Prostate gland (tissue), 2 donors: ENCODE measurements at regions not wholly inside any gene's neighbourhood (a gene's known extent, or its start where the extent isn't known, plus 50 kb on each side); places are given as distances from the start of the nearest gene placed in this dataset.

ENCODE experiments used
- DNase-seq: peaks from one replicate; pipeline ENCODE4 v3.0.0-alpha.2; 2019; ENCODE audit warnings: low spot score
- H3K27ac ChIP-seq, 2 donors: fragments of 200-600 bp; sonication (generic); 2 replicates each; pipeline ENCODE4 v1.5.1; 2017 to 2019
- H3K27me3 ChIP-seq: fragments of 200-600 bp; sonication (generic); replicated peaks from 2 replicates; pipeline ENCODE4 v1.5.1; 2019; ENCODE audit not compliant: insufficient read depth
- H3K36me3 ChIP-seq, 2 donors: fragments of 200-600 bp; sonication (generic); 1 replicate in 1 of 2; 2 replicates in 1 of 2; pipeline versions ENCODE4 v1.5.1 to v1.8.1; 2017 to 2019
- H3K4me1 ChIP-seq: fragments of 200-600 bp; sonication (generic); replicated peaks from 2 replicates; pipeline ENCODE4 v1.5.1; 2019
- H3K4me3 ChIP-seq, 2 donors: fragments of 200-600 bp; sonication (generic); 2 replicates each; pipeline ENCODE4 v1.5.1; 2017 to 2019
- H3K9me3 ChIP-seq: fragments of 200-600 bp; sonication (generic); 2 replicates; pipeline ENCODE4 v1.5.1; 2017
- POLR2A ChIP-seq: fragments of 450-650 bp; IDR thresholded peaks from one replicate; pipeline ENCODE4 v1.6.1; 2016; ENCODE audit warnings: antibody characterized with exemption, mild to moderate bottlenecking
- POLR2AphosphoS5 ChIP-seq: sonication (generic); formaldehyde crosslinking; IDR thresholded peaks from one replicate; pipeline ENCODE4 v1.6.1; 2017; ENCODE audit warnings: antibody characterized with exemption
- WGBS: methylation state at CpG from one replicate; pipeline ENCODE4 v1.1.5; 2018; 5-methylcytosine and 5-hydroxymethylcytosine counted together
- intact Hi-C: fragments of 100-400 bp; cut with DNase I; formaldehyde crosslinking; loops from one replicate; pipeline ENCODE4 v1.14.2; 2022
- TF ChIP-seq, protein P1 (sequence below), 4 experiments: fragments of 200-600 bp in 2 of 4; fragments of 450-650 bp in 2 of 4; sonication (generic) in 2 of 4; IDR thresholded peaks; 1 replicate in 3 of 4; 2 replicates in 1 of 4; pipeline ENCODE4 v1.5.1; 2016 to 2019; ENCODE audit warnings: antibody characterized with exemption in 4 of 4, mild to moderate bottlenecking in 2 of 4, moderate library complexity in 2 of 4

DNA sequence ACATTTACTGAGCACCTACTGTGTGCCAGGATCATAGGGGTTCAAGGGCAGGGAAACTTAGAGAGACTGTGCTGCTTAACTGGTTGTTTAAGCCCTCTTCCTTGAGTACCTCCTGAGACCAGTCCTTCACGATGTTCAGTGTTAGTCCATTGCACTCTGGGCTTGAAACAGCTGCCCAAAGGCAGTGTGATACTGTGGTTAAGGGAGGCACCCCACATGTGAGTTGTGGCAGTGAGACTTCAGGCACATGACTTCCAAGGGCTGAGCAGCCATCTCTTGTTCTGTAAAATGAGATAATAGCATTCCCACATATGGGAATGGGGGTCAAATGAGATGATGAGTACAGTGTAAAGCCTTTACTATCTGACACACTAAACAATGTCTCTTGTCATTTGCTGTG, 75.1 kb downstream of the LINGO1 start:
- DNase-seq = no peak
- WGBS = 93% methylated on average over 1 of the region's 1 CpG
- Histone ChIP-seq H3K9me3 (no peaks in the 10 kb centered on the region), H3K27me3 (no peaks in the 10 kb centered on the region), H3K4me1 (no peaks in the 10 kb centered on the region), H3K4me3 (no peak overlapping the region), H3K36me3 (no peaks in the 10 kb centered on the region), H3K27ac (no peak overlapping the region)
- TF ChIP-seq POLR2A = no peak
- TF ChIP-seq, protein P1, sequence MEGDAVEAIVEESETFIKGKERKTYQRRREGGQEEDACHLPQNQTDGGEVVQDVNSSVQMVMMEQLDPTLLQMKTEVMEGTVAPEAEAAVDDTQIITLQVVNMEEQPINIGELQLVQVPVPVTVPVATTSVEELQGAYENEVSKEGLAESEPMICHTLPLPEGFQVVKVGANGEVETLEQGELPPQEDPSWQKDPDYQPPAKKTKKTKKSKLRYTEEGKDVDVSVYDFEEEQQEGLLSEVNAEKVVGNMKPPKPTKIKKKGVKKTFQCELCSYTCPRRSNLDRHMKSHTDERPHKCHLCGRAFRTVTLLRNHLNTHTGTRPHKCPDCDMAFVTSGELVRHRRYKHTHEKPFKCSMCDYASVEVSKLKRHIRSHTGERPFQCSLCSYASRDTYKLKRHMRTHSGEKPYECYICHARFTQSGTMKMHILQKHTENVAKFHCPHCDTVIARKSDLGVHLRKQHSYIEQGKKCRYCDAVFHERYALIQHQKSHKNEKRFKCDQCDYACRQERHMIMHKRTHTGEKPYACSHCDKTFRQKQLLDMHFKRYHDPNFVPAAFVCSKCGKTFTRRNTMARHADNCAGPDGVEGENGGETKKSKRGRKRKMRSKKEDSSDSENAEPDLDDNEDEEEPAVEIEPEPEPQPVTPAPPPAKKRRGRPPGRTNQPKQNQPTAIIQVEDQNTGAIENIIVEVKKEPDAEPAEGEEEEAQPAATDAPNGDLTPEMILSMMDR (IDR thresholded peaks at IDR 0.05) = no peak
- TF ChIP-seq POLR2AphosphoS5 = no peak
- intact Hi-C loops = no loop called here

DNA sequence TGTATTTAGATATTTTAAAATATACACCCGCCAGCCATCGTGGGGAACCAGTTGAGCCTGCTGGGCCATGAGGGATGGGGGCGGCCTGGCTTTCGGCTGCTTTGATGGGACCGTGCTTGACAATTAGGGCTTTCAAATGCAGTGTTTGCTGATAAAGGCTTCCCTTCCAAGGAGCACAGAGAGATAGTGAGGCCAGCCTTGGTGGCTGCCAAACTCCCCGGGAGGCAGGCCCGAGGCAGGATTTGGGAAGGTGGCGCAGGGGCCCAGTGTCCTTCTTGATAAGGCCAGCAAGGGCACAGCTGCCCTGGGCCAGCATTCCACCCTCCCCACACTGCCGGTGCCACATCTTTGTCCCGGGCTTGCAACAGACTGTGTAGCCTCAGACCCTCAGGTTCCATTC, 75.6 kb downstream of the LINGO1 start:
- no peak overlapping the region for H3K27ac ChIP-seq
- no peaks in the 10 kb centered on the region for H3K4me1 ChIP-seq
- 56% methylated on average over 10 of the region's 10 CpGs for WGBS
- intact Hi-C loops = no loop called here
- H3K4me3 ChIP-seq = no peak overlapping the region
- no peaks in the 10 kb centered on the region for H3K36me3 ChIP-seq
- H3K9me3 ChIP-seq = no peaks in the 10 kb centered on the region
- DNase-seq = no peak
- no peaks in the 10 kb centered on the region for H3K27me3 ChIP-seq
- no peak for TF ChIP-seq POLR2AphosphoS5
- TF ChIP-seq, protein P1 (IDR thresholded peaks at IDR 0.05) = no peak
- no peak for TF ChIP-seq POLR2A

DNA sequence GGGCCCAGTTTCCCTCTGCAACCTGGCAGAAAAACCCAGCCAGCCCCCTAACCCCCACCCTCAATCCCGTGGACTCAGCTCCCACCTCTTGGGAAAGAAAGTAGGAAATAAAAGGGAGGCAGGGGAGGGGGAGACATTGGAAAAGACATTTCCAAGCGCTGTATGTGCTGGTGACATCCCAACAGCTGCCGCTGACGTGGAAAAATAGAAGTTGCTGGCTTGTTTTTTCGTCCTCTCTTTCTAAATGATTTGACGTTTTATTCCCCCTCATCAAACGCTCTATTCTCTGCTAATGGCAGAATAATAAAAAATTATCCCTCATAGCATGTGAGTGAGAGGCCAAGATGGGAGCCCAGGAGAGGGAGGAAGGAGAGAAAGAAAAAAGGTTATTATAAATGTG, 76.1 kb downstream of the LINGO1 start:
- Histone ChIP-seq H3K27ac (no peak overlapping the region), H3K4me1 (no peaks in the 10 kb centered on the region), H3K4me3 (no peak overlapping the region), H3K36me3 (no peaks in the 10 kb centered on the region), H3K27me3 (no peaks in the 10 kb centered on the region), H3K9me3 (no peaks in the 10 kb centered on the region)
- TF ChIP-seq POLR2AphosphoS5 (no peak), POLR2A (no peak)
- intact Hi-C loops = no loop called here
- 60% methylated on average over 7 of the region's 7 CpGs for WGBS
- no peak for DNase-seq

DNA sequence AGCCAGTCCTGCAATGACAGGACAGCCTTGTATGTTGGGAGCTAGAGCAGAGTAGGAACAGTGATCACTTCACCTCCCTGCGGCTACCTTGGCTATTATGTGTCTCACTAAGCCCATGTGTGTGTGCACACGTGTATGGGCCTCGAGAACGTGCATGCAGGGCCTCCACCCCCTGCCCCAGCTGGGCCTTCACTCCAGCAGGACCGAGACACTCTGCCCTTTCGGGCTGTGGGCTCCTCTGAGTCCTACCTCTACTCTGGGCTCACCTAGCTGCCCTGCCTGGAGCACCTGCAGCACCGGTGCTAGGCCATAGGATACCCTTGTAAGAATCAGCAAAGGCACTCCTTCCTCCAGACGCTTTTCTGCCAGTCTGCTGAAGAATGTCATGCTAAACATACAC, 77.5 kb downstream of the LINGO1 start:
- intact Hi-C loops = no loop called here

DNA sequence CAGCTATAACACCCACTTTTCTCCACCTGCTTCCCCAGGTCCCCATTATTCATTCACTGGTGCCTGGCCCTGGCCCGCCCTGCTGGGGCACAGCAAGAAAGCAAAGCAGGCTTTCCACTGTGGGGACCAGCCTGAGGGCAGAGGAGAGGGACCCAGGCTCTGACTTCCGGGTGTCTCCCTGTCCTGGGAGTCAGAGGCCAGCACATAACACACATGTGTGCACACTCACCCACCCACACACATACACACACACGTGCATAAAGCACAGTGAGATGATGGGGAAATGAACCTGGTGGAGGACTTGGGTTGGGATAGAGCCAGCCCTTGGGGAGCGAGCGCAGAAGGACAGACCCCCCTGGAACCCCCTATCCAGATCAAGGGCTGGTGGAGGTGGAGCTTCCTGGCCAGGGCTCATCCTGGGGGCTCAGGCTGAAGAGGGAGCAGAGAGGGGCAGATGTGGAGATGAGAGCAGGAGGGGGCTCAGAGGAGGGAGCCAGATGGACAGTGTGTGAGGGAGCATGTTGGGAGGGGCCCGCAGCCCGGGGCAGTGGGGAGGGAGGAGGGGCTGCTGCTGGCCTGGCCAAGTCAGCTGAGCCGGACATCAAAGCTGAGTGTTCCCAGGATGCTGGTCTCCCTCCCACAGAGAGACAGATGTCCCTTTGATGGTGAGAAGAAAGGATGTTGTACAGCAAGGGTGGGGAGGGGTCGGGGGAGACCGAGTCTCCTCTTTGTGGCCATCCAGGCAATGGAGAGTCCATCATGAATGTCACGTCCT, 78.2 kb downstream of the LINGO1 start:
- intact Hi-C loops = no loop called here
- Histone ChIP-seq H3K36me3 (no peaks in the 10 kb centered on the region), H3K4me1 (no peaks in the 10 kb centered on the region), H3K9me3 (no peaks in the 10 kb centered on the region), H3K27me3 (no peaks in the 10 kb centered on the region), H3K4me3 (no peak overlapping the region), H3K27ac (no peak overlapping the region)
- WGBS = 70% methylated on average over 10 of the region's 11 CpGs
- TF ChIP-seq, protein P1 (IDR thresholded peaks at IDR 0.05) = no peak
- TF ChIP-seq POLR2AphosphoS5 = no peak
- no peak for TF ChIP-seq POLR2A
- DNase-seq = no peak

More for the DNA sequence above, 77.5 kb downstream of the LINGO1 start:
- WGBS = 91% methylated on average over 8 of the region's 8 CpGs
- no peaks in the 10 kb centered on the region for H3K9me3 ChIP-seq
- no peaks in the 10 kb centered on the region for H3K4me1 ChIP-seq
- H3K27ac ChIP-seq = no peak overlapping the region
- H3K4me3 ChIP-seq = no peak overlapping the region
- no peak for DNase-seq
- H3K27me3 ChIP-seq = no peaks in the 10 kb centered on the region
- TF ChIP-seq POLR2A (no peak), POLR2AphosphoS5 (no peak)
- TF ChIP-seq, protein P1 (IDR thresholded peaks at IDR 0.05) = no peak
- no peaks in the 10 kb centered on the region for H3K36me3 ChIP-seq
